ENCODE measurements at regions not wholly inside any gene's neighbourhood (a gene's known extent, or its start where the extent isn't known, plus 50 kb on each side); places are given as distances from the start of the nearest gene placed in this dataset.
"Not testable (repeated sequence)": the region's sequence is repeated elsewhere in the genome, so short reads cannot be mapped to it uniquely, and the experiment has no call there.

- in situ Hi-C loops (cut with HindIII; ENCODE audit: low pct_ligation_motif_present, low sequenced_read_pairs), result no loop called here
- Histone ChIP-seq H3K27ac (no peak overlapping the region), H3K4me3 (ENCODE audit: low read depth, low read length) (no peak overlapping the region), H3K27me3 (replicated peaks) (no peaks in the 10 kb centered on the region), H3K36me3 (replicated peaks) (no peaks in the 10 kb centered on the region)
- TF ChIP-seq, protein P1, sequence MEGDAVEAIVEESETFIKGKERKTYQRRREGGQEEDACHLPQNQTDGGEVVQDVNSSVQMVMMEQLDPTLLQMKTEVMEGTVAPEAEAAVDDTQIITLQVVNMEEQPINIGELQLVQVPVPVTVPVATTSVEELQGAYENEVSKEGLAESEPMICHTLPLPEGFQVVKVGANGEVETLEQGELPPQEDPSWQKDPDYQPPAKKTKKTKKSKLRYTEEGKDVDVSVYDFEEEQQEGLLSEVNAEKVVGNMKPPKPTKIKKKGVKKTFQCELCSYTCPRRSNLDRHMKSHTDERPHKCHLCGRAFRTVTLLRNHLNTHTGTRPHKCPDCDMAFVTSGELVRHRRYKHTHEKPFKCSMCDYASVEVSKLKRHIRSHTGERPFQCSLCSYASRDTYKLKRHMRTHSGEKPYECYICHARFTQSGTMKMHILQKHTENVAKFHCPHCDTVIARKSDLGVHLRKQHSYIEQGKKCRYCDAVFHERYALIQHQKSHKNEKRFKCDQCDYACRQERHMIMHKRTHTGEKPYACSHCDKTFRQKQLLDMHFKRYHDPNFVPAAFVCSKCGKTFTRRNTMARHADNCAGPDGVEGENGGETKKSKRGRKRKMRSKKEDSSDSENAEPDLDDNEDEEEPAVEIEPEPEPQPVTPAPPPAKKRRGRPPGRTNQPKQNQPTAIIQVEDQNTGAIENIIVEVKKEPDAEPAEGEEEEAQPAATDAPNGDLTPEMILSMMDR (IDR thresholded peaks at IDR 0.05; ENCODE audit: low read depth, low read length, missing control alignments), result no peak
- DNase-seq, result no peak
Measured at GRCh38 chr10:63832686-63833085, 311.5 kb downstream of the REEP3 start.

DNA sequence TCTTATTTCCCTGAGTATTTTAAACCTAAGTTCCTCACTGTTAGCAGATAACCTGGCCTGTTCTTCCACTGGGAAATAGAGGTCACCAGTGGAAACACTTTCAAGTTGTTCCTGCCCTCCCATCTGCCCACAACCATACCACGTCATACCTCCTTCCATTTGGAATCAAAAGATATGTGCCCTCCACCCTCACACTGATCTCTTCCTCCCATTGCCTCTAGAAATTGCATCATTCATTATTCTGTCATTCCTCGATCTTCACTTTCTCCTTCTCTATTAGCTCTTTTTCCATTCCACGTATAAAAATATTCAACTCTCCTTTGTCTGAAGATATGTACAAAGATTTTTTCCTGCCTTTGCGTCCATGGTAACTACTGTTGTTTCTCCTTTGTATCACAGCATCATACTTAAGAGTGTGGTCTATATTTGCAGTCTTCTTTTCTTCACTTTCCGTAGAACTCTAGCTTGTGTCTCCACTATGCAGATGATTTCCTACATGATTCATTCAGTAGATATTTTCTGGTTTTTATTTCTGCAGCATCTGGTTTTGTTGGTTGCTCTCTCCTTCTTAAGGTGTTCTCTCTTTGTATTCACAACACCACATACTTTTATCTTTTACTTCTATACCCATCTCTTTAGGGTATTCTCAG lies 312.3 kb downstream of the REEP3 start:
- H3K36me3 ChIP-seq (replicated peaks), result no peaks in the 10 kb centered on the region
- in situ Hi-C loops (cut with HindIII; ENCODE audit: low pct_ligation_motif_present, low sequenced_read_pairs), result no loop called here
- no peak overlapping the region for H3K27ac ChIP-seq
- H3K27me3 ChIP-seq (replicated peaks), result no peaks in the 10 kb centered on the region
- peak; percentile 41 for DNase-seq
- TF ChIP-seq, protein P1 (IDR thresholded peaks at IDR 0.05; ENCODE audit: low read depth, low read length, missing control alignments), result no peak
- H3K4me3 ChIP-seq (ENCODE audit: low read depth, low read length), result no peak overlapping the region

GRCh38 chr10:63836666-63837442 lies 315.7 kb downstream of the REEP3 start:
- DNase-seq, result no peak
- Histone ChIP-seq H3K4me3 (ENCODE audit: low read depth, low read length) (no peak overlapping the region), H3K36me3 (replicated peaks) (no peaks in the 10 kb centered on the region), H3K27ac (no peak overlapping the region), H3K27me3 (replicated peaks) (peaks cover 7% of the 10 kb centered on the region)
- TF ChIP-seq, protein P1 (IDR thresholded peaks at IDR 0.05; ENCODE audit: low read depth, low read length, missing control alignments), result no peak
- in situ Hi-C loops (cut with HindIII; ENCODE audit: low pct_ligation_motif_present, low sequenced_read_pairs), result no loop called here

GRCh38 chr10:63841761-63842160 lies 320.6 kb downstream of the REEP3 start:
- no peak overlapping the region for H3K4me3 ChIP-seq (ENCODE audit: low read depth, low read length)
- no peaks in the 10 kb centered on the region for H3K36me3 ChIP-seq (replicated peaks)
- no peak overlapping the region for H3K27ac ChIP-seq
- DNase-seq, result no peak
- TF ChIP-seq, protein P1 (IDR thresholded peaks at IDR 0.05; ENCODE audit: low read depth, low read length, missing control alignments), result no peak
- peaks cover 7% of the 10 kb centered on the region for H3K27me3 ChIP-seq (replicated peaks)
- in situ Hi-C loops (cut with HindIII; ENCODE audit: low pct_ligation_motif_present, low sequenced_read_pairs), result no loop called here

DNA sequence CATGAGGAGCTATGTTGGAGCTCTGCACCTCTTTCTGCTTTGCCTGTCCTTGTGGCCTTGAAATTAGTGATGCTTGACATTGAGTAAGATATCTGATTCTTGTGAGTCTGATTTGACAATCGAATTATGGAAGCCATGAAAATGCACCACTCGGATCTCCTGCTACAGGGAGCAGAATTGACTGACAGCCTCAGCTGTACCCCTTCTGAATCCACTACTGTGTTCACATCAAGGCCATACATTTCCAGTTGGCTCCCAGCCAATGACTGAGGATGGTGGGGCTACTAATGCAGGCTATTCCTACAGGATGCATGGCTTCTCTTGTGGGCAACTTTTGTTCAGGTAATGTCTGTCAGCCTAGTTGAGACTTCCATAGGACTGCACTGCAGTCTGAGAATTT lies 321.9 kb downstream of the REEP3 start:
- in situ Hi-C loops (cut with HindIII; ENCODE audit: low pct_ligation_motif_present, low sequenced_read_pairs), result no loop called here
- H3K27me3 ChIP-seq (replicated peaks), result peaks cover 7% of the 10 kb centered on the region
- TF ChIP-seq, protein P1 (IDR thresholded peaks at IDR 0.05; ENCODE audit: low read depth, low read length, missing control alignments), result no peak
- DNase-seq, result no peak
- no peak overlapping the region for H3K4me3 ChIP-seq (ENCODE audit: low read depth, low read length)
- H3K27ac ChIP-seq, result no peak overlapping the region
- H3K36me3 ChIP-seq (replicated peaks), result no peaks in the 10 kb centered on the region

DNA sequence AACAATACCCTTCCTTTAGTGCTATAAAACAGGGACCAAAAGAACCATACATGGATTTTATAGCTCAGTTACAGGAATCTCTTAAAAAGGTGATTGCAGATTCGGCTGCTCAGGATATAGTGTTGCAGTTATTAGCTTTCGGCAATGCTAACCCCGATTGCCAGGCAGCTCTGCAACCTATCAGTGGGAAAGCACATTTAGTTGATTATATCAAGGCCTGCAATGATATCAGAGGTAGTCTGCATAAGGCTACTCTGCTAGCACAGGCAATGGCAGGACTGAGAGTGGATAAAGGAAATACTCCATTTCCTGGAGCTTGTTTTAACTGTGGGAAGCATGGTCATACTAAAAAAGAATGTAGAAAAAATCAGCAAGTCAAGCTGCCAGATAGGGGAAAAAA lies 327.7 kb downstream of the REEP3 start:
- H3K27me3 ChIP-seq (replicated peaks); H3K36me3 ChIP-seq (replicated peaks); in situ Hi-C loops (cut with HindIII; ENCODE audit: low pct_ligation_motif_present, low sequenced_read_pairs); H3K27ac ChIP-seq; H3K4me3 ChIP-seq (ENCODE audit: low read depth, low read length); DNase-seq: not testable (repeated sequence)
